Liver (tissue), 8 donors: ENCODE measurements at regions not wholly inside any gene's neighbourhood (a gene's known extent, or its start where the extent isn't known, plus 50 kb on each side); places are given as distances from the start of the nearest gene placed in this dataset.

ENCODE experiments used
- DNase-seq: peaks from one replicate; pipeline ENCODE4 v3.0.0-alpha.2; 2017; ENCODE audit warnings: low spot score
- H3K27ac ChIP-seq, 2 donors: one replicate each; pipeline ENCODE4 v1.7.0; 2013; ENCODE audit warnings: inconsistent platforms in 2 of 2, low read length in 2 of 2, control low read depth in 1 of 2, low read depth in 1 of 2, mild to moderate bottlenecking in 1 of 2
- H3K27me3 ChIP-seq, 4 donors: one replicate each; pipeline versions ENCODE4 v1.6.1 to v1.7.0; 2013; ENCODE audit warnings: low read length in 3 of 4, inconsistent platforms in 1 of 4, mild to moderate bottlenecking in 1 of 4, moderate library complexity in 1 of 4; ENCODE audit not compliant: control insufficient read depth in 4 of 4, insufficient read depth in 4 of 4
- H3K36me3 ChIP-seq, 4 donors: one replicate each; pipeline versions ENCODE4 v1.6.1 to v1.7.0; 2013; ENCODE audit warnings: low read length in 3 of 4, mild to moderate bottlenecking in 3 of 4, low read depth in 1 of 4, moderate library complexity in 1 of 4; ENCODE audit not compliant: control insufficient read depth in 4 of 4, insufficient read depth in 3 of 4
- H3K4me1 ChIP-seq, 4 donors: one replicate each; pipeline versions ENCODE4 v1.6.1 to v1.7.0; 2013; ENCODE audit warnings: low read length in 3 of 4, mild to moderate bottlenecking in 3 of 4, moderate library complexity in 1 of 4; ENCODE audit not compliant: control insufficient read depth in 4 of 4, insufficient read depth in 4 of 4
- H3K4me3 ChIP-seq, 3 donors: one replicate each; pipeline versions ENCODE4 v1.6.1 to v1.7.0; 2013; ENCODE audit warnings: low read length in 3 of 3, control low read depth in 1 of 3, low read depth in 1 of 3, mild to moderate bottlenecking in 1 of 3
- H3K9ac ChIP-seq, 2 donors: one replicate each; pipeline ENCODE4 v1.7.0; 2013; ENCODE audit warnings: low read length in 2 of 2, mild to moderate bottlenecking in 2 of 2, moderate library complexity in 2 of 2, control low read depth in 1 of 2, low read depth in 1 of 2
- H3K9me3 ChIP-seq, 4 donors: one replicate each; pipeline versions ENCODE4 v1.6.1 to v1.7.0; 2013; ENCODE audit warnings: low read length in 3 of 4; ENCODE audit not compliant: control insufficient read depth in 4 of 4
- CTCF ChIP-seq: fragments of 150-350 bp; IDR thresholded peaks from 2 replicates; pipeline ENCODE4 v1.5.1; 2017; ENCODE audit warnings: improper control_type of control experiment, low read depth, low read length; ENCODE audit not compliant: missing input control
- EGR1 ChIP-seq, 2 donors: IDR thresholded peaks; 2 replicates each; pipeline ENCODE4 v1.6.1; 2016 to 2018; ENCODE audit warnings: antibody characterized with exemption in 2 of 2, low read depth in 2 of 2
- FOXA1 ChIP-seq: IDR thresholded peaks from 2 replicates; pipeline ENCODE4 v1.6.1; 2016; ENCODE audit warnings: antibody characterized with exemption
- FOXA2 ChIP-seq: IDR thresholded peaks from 2 replicates; pipeline ENCODE4 v1.6.1; 2016; ENCODE audit warnings: antibody characterized with exemption
- GABPA ChIP-seq, 2 donors: IDR thresholded peaks in 1 of 2; conservative IDR thresholded peaks in 1 of 2; 2 replicates each; pipeline ENCODE4 v1.6.1; 2016; ENCODE audit warnings: antibody characterized with exemption in 2 of 2, mild to moderate bottlenecking in 1 of 2, moderate library complexity in 1 of 2
- HNF4A ChIP-seq, 2 donors: conservative IDR thresholded peaks; 2 replicates each; pipeline ENCODE4 v1.6.1; 2016; ENCODE audit warnings: antibody characterized with exemption in 2 of 2, mild to moderate bottlenecking in 2 of 2
- HNF4G ChIP-seq: IDR thresholded peaks from 2 replicates; pipeline ENCODE4 v1.6.1; 2016; ENCODE audit warnings: antibody characterized with exemption
- JUND ChIP-seq, 2 donors: IDR thresholded peaks; 2 replicates each; pipeline ENCODE4 v1.6.1; 2016; ENCODE audit warnings: antibody characterized with exemption in 2 of 2
- MAX ChIP-seq: IDR thresholded peaks from 2 replicates; pipeline ENCODE4 v1.6.1; 2016; ENCODE audit warnings: antibody characterized with exemption
- NR2F2 ChIP-seq: IDR thresholded peaks from 2 replicates; pipeline ENCODE4 v1.6.1; 2016; ENCODE audit warnings: antibody characterized with exemption
- RAD21 ChIP-seq, 2 donors: IDR thresholded peaks; 2 replicates each; pipeline ENCODE4 v1.6.1; 2016; ENCODE audit warnings: antibody characterized with exemption in 2 of 2, mild to moderate bottlenecking in 2 of 2
- REST ChIP-seq: IDR thresholded peaks from 2 replicates; pipeline ENCODE4 v1.6.1; 2016; ENCODE audit warnings: antibody characterized with exemption, mild to moderate bottlenecking
- RXRA ChIP-seq, 2 donors: IDR thresholded peaks; 2 replicates each; pipeline ENCODE4 v1.6.1; 2017 to 2018; ENCODE audit warnings: antibody characterized with exemption in 2 of 2, mild to moderate bottlenecking in 1 of 2
- SP1 ChIP-seq: IDR thresholded peaks from 2 replicates; pipeline ENCODE4 v1.6.1; 2018; ENCODE audit warnings: antibody characterized with exemption, mild to moderate bottlenecking
- TAF1 ChIP-seq: conservative IDR thresholded peaks from 2 replicates; pipeline ENCODE4 v1.6.1; 2016; ENCODE audit warnings: antibody characterized with exemption, mild to moderate bottlenecking
- YY1 ChIP-seq: IDR thresholded peaks from 2 replicates; pipeline ENCODE4 v1.6.1; 2016; ENCODE audit warnings: antibody characterized with exemption, mild to moderate bottlenecking
- ZBTB33 ChIP-seq: IDR thresholded peaks from 2 replicates; pipeline ENCODE4 v1.6.1; 2016; ENCODE audit warnings: antibody characterized with exemption
- WGBS: extraction: QIAGEN DNeasy Blood & Tissue Kit; methylation state at CpG from one replicate; pipeline ENCODE4 v1.1.7; 2013; 5-methylcytosine and 5-hydroxymethylcytosine counted together
- donor health status: healthy.
- donor health status: healthy.
- donor health status: healthy.
- donor health status: healthy.
- donor health status: healthy.

- 90% methylated on average over 4 of the region's 4 CpGs for WGBS
- Histone ChIP-seq H3K4me1 (peaks cover 9 to 28% (median 17%) of the 10 kb centered on the region in 4 donors), H3K27ac (no peak overlapping the region), H3K36me3 (no peaks in the 10 kb centered on the region), H3K27me3 (no peaks in the 10 kb centered on the region), H3K4me3 (no peak overlapping the region), H3K9ac (no peak overlapping the region), H3K9me3 (no peaks in the 10 kb centered on the region)
- no peak for DNase-seq
- no peak for TF ChIP-seq CTCF
- no peak for TF ChIP-seq REST
- TF ChIP-seq NR2F2 = no peak
- TF ChIP-seq RAD21 (IDR thresholded peaks at IDR 0.05) = no peak
- no peak for TF ChIP-seq RXRA (IDR thresholded peaks at IDR 0.05)
- TF ChIP-seq HNF4A (conservative IDR thresholded peaks at IDR 0.05) = no peak
- no peak for TF ChIP-seq HNF4G
- TF ChIP-seq MAX = no peak
- no peak for TF ChIP-seq ZBTB33
- TF ChIP-seq TAF1 = no peak
- no peak for TF ChIP-seq GABPA (IDR thresholded peaks at IDR 0.05 in 1 of 2, conservative IDR thresholded peaks at IDR 0.05 in 1 of 2)
- TF ChIP-seq FOXA2 = no peak
- TF ChIP-seq EGR1 (IDR thresholded peaks at IDR 0.05; ENCODE audit: low read depth in 2 of 2) = no peak
- TF ChIP-seq FOXA1 = no peak
- TF ChIP-seq JUND (IDR thresholded peaks at IDR 0.05) = no peak
- TF ChIP-seq YY1 = no peak
- TF ChIP-seq SP1 = no peak
Observed at GRCh38 chr1:56430141-56430839, 149.1 kb downstream of the PLPP3 start.
